Thoracic aorta (tissue), 2 donors: ENCODE measurements at regions not wholly inside any gene's neighbourhood (a gene's known extent, or its start where the extent isn't known, plus 50 kb on each side); places are given as distances from the start of the nearest gene placed in this dataset.

Source experiments
- ATAC-seq: fragments of 150-250 bp; one replicate; pipeline ENCODE4 v1.8.0; 2017; ENCODE audit warnings: low read depth; ENCODE audit not compliant: insufficient number of reproducible peaks, low FRiP score
- DNase-seq: peaks from one replicate; pipeline ENCODE4 v3.0.0-alpha.2; 2020; ENCODE audit warnings: low spot score
- H3K27ac ChIP-seq, 2 donors: fragments of 200-600 bp; sonication (generic); 1 replicate in 1 of 2; 2 replicates in 1 of 2; pipeline ENCODE4 v1.5.1; 2016; ENCODE audit warnings: mild to moderate bottlenecking in 2 of 2, moderate library complexity in 2 of 2
- H3K27me3 ChIP-seq: fragments of 200-600 bp; sonication (generic); replicated peaks from 2 replicates; pipeline ENCODE4 v1.6.0; 2016; ENCODE audit warnings: mild to moderate bottlenecking; ENCODE audit not compliant: insufficient read depth
- H3K36me3 ChIP-seq: fragments of 200-600 bp; sonication (generic); one replicate; pipeline ENCODE4 v1.5.1; 2016
- H3K4me1 ChIP-seq, 2 donors: fragments of 200-600 bp; sonication (generic); 1 replicate in 1 of 2; 2 replicates in 1 of 2; pipeline versions ENCODE4 v1.5.1 to v1.6.0; 2016; ENCODE audit warnings: low read depth in 2 of 2, mild to moderate bottlenecking in 1 of 2; ENCODE audit not compliant: control insufficient read depth in 1 of 2
- H3K4me3 ChIP-seq: fragments of 200-600 bp; sonication (generic); 2 replicates; pipeline ENCODE4 v1.5.1; 2016; ENCODE audit warnings: mild to moderate bottlenecking
- H3K9me3 ChIP-seq: fragments of 200-600 bp; sonication (generic); 2 replicates; pipeline ENCODE4 v1.5.1; 2016
- TF ChIP-seq, protein P1 (sequence below): fragments of 200-600 bp; sonication (generic); IDR thresholded peaks from one replicate; pipeline ENCODE4 v1.5.1; 2019; ENCODE audit warnings: antibody characterized with exemption

DNA sequence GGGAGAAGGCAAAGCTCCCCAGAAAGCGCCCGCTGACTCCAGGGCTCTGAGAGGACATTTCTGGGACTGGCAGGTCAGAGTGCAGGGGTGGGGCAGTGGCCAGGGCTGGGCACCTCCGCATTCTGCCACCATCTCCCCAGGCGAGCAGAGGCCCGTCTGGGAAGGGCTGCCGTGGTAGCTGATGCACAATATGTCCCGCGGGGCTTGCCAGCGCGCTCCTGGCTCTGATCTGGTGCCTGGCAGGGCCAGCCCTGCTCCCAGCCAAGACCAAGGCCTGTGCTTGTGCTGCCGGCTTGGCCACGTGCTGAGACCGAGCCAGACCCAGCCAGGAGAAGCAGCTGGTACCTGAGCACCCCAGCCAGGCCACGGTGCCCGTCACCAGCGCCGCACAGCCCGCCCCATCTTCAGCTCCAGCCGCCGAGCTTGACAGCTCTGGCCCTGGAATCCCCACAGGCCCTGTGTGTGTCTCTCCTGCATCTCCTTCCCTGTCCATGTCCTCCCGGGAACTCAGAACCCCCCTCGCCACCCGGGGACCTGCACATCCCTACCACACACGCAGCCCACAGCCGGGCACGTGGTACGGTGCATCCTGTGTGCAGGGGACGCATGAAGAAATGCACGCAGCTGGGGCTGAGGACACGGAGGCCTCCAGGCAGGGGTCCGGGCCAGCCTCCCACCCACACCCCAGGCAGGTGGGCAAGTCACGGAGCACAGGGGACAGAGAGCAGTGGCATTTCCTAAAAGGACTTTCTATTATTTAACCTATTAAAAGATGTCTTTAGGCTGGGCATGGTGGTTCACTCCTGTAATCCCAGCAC, 68.6 kb upstream of the C14orf180 start:
- TF ChIP-seq, protein P1, sequence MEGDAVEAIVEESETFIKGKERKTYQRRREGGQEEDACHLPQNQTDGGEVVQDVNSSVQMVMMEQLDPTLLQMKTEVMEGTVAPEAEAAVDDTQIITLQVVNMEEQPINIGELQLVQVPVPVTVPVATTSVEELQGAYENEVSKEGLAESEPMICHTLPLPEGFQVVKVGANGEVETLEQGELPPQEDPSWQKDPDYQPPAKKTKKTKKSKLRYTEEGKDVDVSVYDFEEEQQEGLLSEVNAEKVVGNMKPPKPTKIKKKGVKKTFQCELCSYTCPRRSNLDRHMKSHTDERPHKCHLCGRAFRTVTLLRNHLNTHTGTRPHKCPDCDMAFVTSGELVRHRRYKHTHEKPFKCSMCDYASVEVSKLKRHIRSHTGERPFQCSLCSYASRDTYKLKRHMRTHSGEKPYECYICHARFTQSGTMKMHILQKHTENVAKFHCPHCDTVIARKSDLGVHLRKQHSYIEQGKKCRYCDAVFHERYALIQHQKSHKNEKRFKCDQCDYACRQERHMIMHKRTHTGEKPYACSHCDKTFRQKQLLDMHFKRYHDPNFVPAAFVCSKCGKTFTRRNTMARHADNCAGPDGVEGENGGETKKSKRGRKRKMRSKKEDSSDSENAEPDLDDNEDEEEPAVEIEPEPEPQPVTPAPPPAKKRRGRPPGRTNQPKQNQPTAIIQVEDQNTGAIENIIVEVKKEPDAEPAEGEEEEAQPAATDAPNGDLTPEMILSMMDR, result no peak
- Histone ChIP-seq H3K4me3 (no peak overlapping the region), H3K4me1 (no peaks in the 10 kb centered on the region), H3K27me3 (no peaks in the 10 kb centered on the region), H3K27ac (no peak overlapping the region), H3K36me3 (no peaks in the 10 kb centered on the region), H3K9me3 (peaks cover 3% of the 10 kb centered on the region)
- ATAC-seq (no peak), DNase-seq (no peak)

DNA sequence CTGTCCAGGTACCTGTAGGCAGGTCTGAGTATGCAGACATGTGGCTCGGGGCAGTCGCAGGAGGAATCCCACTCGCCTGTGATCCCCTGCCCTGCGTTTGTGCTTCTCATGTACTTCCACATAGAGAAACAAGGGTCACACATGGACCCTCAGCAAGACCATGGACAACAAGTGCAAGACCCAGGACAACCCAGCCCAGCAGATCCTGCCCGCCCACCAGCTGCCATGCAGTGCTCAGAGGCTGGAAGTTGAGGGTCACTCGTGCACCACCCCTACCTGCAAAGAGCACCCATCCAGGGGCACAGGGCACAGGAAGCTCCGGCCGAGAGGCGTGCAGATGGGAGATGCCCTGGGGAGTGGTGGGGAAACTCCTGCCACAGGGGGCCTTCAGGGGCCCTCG, 67.5 kb upstream of the C14orf180 start:
- DNase-seq, result no peak

DNA sequence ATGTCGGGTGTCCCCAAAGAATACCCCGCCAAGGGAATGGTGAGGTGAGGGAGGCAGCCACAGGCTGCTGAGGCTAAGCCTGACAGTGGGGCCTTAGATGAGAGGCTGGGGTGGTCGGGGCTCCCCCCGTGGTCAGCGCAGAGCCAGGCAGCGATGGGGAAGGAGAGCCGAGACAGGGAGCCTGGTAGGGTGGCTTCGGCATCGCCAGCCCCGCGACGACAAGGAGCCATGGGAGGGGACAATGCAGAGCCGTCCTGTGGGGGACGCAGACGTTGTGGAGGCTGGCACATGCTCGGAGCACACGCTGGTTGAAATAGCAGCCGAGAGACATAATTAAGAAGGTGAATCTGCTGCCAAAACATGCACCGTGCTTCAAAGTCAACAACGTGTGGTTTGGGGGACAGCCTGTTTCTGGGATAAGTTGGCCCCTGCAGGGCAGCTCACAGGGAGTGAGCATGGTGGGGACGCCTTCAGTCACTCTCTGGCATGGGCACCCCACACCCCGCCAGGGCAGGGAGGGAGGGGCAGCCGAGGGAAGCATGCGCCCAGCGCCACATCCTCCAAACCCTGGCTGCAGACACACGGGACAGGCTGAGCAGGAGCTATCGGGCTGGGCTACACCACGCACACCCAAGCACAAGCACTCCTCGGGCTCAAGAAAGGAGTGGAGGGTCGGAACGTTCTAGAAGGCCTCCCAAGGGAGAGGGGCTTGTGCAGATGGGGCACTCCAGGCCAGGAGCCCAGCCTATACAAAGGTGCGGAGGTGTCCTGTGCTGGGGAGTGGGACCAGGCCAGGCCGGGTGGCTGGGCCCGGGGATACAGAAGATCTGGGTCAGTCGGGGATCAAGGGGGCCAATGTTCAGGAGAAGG, 66.6 kb upstream of the C14orf180 start:
- Histone ChIP-seq H3K9me3 (peaks cover 8% of the 10 kb centered on the region), H3K36me3 (no peaks in the 10 kb centered on the region), H3K4me3 (no peak overlapping the region), H3K27me3 (no peaks in the 10 kb centered on the region), H3K4me1 (no peaks in the 10 kb centered on the region), H3K27ac (no peak overlapping the region)
- no peak for ATAC-seq
- DNase-seq, result no peak
- TF ChIP-seq, protein P1, result no peak

More for the DNA sequence above, 67.5 kb upstream of the C14orf180 start:
- no peak overlapping the region for H3K27ac ChIP-seq
- no peak for ATAC-seq
- H3K27me3 ChIP-seq, result no peaks in the 10 kb centered on the region
- TF ChIP-seq, protein P1, result no peak
- H3K4me1 ChIP-seq, result no peaks in the 10 kb centered on the region
- H3K9me3 ChIP-seq, result peaks cover 8% of the 10 kb centered on the region
- H3K36me3 ChIP-seq, result no peaks in the 10 kb centered on the region
- H3K4me3 ChIP-seq, result no peak overlapping the region

DNA sequence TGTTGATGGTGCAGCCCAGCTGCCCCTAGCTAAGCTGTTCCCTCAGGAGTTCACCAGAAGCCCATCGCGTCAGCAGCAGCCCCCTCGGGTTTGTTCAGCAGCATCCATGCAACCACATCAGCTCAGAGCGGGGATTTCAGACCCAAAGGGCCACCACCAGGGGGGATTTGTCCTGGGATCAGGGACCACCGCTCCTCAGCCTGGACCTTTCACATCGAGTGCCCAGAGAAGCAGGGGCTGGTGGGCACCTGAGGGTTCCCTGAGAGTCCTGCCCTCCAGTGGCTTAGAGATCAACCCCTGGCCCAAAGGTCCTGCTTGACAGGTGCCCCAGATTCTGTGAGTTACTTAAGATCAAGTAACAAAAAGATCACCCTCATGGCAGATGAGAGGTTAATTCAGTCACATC, 65.9 kb upstream of the C14orf180 start:
- Histone ChIP-seq H3K4me1 (no peaks in the 10 kb centered on the region), H3K27me3 (no peaks in the 10 kb centered on the region), H3K27ac (no peak overlapping the region), H3K9me3 (peaks cover 8% of the 10 kb centered on the region), H3K4me3 (no peak overlapping the region), H3K36me3 (no peaks in the 10 kb centered on the region)
- ATAC-seq (no peak), DNase-seq (no peak)
- TF ChIP-seq, protein P1, result no peak

DNA sequence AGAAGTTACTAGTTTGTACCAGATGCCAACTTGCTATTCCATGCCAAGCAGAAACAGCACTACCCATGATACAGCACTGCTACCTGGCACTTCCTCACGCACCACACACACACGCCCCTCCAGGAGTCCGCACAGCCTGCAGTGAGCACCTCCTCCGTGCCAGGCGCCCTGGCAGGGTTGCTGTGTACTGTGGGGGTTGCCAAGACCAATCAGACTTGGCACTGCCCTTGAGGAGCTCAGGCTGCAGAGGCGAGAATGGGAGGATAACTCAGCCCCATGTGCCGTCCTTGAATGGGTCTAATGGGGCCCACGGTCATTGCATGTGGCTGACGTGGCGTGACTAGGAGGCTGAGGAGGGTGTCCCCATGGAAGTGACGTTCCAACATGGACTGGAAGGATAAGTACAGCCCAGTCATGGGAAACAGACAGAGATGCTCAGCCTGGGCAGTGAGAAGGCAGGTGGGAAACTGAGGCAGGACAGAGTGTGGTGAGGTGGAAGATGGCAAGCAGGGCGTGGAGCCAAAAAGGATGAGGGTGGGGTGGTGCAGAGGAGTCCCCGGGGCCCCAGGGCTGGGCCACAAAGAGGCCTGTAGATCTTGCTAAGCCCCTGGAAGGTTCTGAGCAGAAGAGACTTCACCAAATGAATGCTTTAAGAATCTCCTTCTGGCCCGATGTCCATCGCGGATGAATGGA, 65.3 kb upstream of the C14orf180 start:
- TF ChIP-seq, protein P1, result no peak
- Histone ChIP-seq H3K4me3 (no peak overlapping the region), H3K27me3 (no peaks in the 10 kb centered on the region), H3K4me1 (no peaks in the 10 kb centered on the region), H3K27ac (no peak overlapping the region), H3K36me3 (no peaks in the 10 kb centered on the region), H3K9me3 (peaks cover 6% of the 10 kb centered on the region)
- no peak for ATAC-seq
- no peak for DNase-seq
